ENCODE measurements at regions not wholly inside any gene's neighbourhood (a gene's known extent, or its start where the extent isn't known, plus 50 kb on each side); places are given as distances from the start of the nearest gene placed in this dataset.

DNA sequence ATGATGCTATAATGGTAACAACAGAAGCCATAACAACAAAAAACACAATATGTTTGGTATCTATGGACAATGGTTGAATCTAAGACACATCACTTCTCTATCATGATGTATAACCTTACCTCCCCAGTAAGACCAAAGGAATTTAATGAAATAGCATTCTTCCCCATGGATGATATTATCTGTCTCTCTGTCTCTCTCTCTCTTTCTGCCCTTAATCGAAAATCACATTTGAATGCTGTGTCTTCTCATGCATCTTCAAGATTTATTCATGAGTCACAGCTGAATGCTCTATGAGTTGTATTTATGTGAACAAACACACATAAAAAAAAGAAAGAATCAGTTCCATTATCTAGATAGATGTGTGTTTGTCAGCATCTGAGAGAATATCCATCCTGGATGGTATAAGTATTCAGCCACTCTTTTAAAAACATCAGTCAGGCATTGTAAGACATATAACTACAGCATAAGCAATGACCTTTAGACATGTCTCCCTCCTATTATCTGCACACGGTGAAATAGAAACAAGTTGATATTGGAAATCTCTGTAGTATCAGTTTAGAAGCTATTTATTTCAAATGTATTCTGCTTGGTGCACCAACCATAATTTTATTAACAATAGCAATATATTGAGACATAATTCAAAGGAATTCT lies 433.3 kb downstream of the TOX3 start:
- TF ChIP-seq, protein P1, sequence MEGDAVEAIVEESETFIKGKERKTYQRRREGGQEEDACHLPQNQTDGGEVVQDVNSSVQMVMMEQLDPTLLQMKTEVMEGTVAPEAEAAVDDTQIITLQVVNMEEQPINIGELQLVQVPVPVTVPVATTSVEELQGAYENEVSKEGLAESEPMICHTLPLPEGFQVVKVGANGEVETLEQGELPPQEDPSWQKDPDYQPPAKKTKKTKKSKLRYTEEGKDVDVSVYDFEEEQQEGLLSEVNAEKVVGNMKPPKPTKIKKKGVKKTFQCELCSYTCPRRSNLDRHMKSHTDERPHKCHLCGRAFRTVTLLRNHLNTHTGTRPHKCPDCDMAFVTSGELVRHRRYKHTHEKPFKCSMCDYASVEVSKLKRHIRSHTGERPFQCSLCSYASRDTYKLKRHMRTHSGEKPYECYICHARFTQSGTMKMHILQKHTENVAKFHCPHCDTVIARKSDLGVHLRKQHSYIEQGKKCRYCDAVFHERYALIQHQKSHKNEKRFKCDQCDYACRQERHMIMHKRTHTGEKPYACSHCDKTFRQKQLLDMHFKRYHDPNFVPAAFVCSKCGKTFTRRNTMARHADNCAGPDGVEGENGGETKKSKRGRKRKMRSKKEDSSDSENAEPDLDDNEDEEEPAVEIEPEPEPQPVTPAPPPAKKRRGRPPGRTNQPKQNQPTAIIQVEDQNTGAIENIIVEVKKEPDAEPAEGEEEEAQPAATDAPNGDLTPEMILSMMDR (IDR thresholded peaks at IDR 0.05) = no peak
- TF ChIP-seq POLR2A (IDR thresholded peaks at IDR 0.05) = no peak

Measured in breast epithelium (tissue), 3 donors.